ENCODE measurements at regions not wholly inside any gene's neighbourhood (a gene's known extent, or its start where the extent isn't known, plus 50 kb on each side); places are given as distances from the start of the nearest gene placed in this dataset.

GRCh38 chr2:57759822-57760300 lies 286.7 kb upstream of the VRK2 start:
- DNase-seq: peak; percentile 92

- no peak for DNase-seq
These were observed 286.2 kb upstream of the VRK2 start for GRCh38 chr2:57760381-57760801.

GRCh38 chr2:57776916-57777315 lies 269.7 kb upstream of the VRK2 start:
- DNase-seq: no peak

- DNase-seq: no peak
These were observed 264.0 kb upstream of the VRK2 start for GRCh38 chr2:57782587-57782986.

- no peak for DNase-seq
These were observed 253.3 kb upstream of the VRK2 start for GRCh38 chr2:57793310-57793709.

GRCh38 chr2:57796527-57796926 lies 250.1 kb upstream of the VRK2 start:
- DNase-seq: no peak

- no peak for DNase-seq
These were observed 248.3 kb upstream of the VRK2 start for GRCh38 chr2:57798346-57798745.

GRCh38 chr2:57802243-57802642 lies 244.4 kb upstream of the VRK2 start:
- no peak for DNase-seq

GRCh38 chr2:57804971-57805370 lies 241.6 kb upstream of the VRK2 start:
- no peak for DNase-seq

GRCh38 chr2:57806449-57806968 lies 240.1 kb upstream of the VRK2 start:
- DNase-seq: no peak

GRCh38 chr2:57809230-57809629 lies 237.4 kb upstream of the VRK2 start:
- no peak for DNase-seq

GRCh38 chr2:57821088-57821487 lies 225.5 kb upstream of the VRK2 start:
- DNase-seq: no peak

GRCh38 chr2:57828221-57828620 lies 218.4 kb upstream of the VRK2 start:
- DNase-seq: no peak

- no peak for DNase-seq
These were observed 211.9 kb upstream of the VRK2 start for GRCh38 chr2:57834666-57835065.

- DNase-seq: no peak
These were observed 204.1 kb upstream of the VRK2 start for GRCh38 chr2:57842531-57842930.

- DNase-seq: no peak
These were observed 203.4 kb upstream of the VRK2 start for GRCh38 chr2:57843158-57843557.

- no peak for DNase-seq
These were observed 197.9 kb upstream of the VRK2 start for GRCh38 chr2:57848723-57849122.

GRCh38 chr2:57849843-57850242 lies 196.8 kb upstream of the VRK2 start:
- no peak for DNase-seq

- DNase-seq: no peak
These were observed 196.0 kb upstream of the VRK2 start for GRCh38 chr2:57850415-57851130.

GRCh38 chr2:57855212-57855611 lies 191.4 kb upstream of the VRK2 start:
- no peak for DNase-seq

- DNase-seq: no peak
These were observed 186.9 kb upstream of the VRK2 start for GRCh38 chr2:57859755-57860154.

GRCh38 chr2:57862153-57862552 lies 184.5 kb upstream of the VRK2 start:
- no peak for DNase-seq

GRCh38 chr2:57862727-57863126 lies 183.9 kb upstream of the VRK2 start:
- no peak for DNase-seq

- no peak for DNase-seq
These were observed 181.7 kb upstream of the VRK2 start for GRCh38 chr2:57864926-57865325.

GRCh38 chr2:57867730-57868129 lies 178.9 kb upstream of the VRK2 start:
- no peak for DNase-seq
